ENCODE measurements at regions not wholly inside any gene's neighbourhood (a gene's known extent, or its start where the extent isn't known, plus 50 kb on each side); places are given as distances from the start of the nearest gene placed in this dataset.

DNA sequence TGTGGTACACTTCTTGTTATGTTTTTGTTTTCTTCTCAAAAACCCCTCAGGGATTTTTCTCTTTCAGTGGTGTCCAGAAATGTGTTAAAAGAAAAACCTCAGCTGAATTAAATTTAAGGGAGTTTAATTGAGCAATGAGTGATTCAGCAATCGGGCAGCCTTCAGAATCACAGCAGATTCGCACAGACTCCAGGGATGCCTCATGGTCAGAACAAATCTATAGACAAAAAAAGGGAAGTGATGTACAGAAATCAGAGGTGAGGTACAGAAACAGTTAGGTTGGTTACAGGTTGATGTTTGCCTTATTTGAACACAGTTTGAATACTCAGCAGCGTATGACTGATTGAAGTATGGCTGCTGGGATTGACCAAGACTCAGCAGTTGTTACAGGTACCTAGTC lies 86.2 kb downstream of the TLR5 start:
- no peak overlapping the region for H3K27ac ChIP-seq (ENCODE audit: low read depth, low read length)
- TF ChIP-seq POLR2AphosphoS5 (IDR thresholded peaks at IDR 0.05; ENCODE audit: low read depth, low read length) (no peak), SP1 (IDR thresholded peaks at IDR 0.05; ENCODE audit: low read depth) (no peak), POLR2A (IDR thresholded peaks at IDR 0.05; ENCODE audit: borderline replicate concordance, extremely low read depth, insufficient read depth, insufficient read length) (no peak), YY1 (IDR thresholded peaks at IDR 0.05; ENCODE audit: extremely low read depth, insufficient replicate concordance, low read depth, low read length) (no peak), TCF7L2 (IDR thresholded peaks at IDR 0.05; ENCODE audit: borderline replicate concordance, extremely low read depth, insufficient read depth, insufficient read length) (no peak), ZNF274 (IDR thresholded peaks at IDR 0.05; ENCODE audit: low read depth, low read length) (no peak)
- TF ChIP-seq, protein P1, sequence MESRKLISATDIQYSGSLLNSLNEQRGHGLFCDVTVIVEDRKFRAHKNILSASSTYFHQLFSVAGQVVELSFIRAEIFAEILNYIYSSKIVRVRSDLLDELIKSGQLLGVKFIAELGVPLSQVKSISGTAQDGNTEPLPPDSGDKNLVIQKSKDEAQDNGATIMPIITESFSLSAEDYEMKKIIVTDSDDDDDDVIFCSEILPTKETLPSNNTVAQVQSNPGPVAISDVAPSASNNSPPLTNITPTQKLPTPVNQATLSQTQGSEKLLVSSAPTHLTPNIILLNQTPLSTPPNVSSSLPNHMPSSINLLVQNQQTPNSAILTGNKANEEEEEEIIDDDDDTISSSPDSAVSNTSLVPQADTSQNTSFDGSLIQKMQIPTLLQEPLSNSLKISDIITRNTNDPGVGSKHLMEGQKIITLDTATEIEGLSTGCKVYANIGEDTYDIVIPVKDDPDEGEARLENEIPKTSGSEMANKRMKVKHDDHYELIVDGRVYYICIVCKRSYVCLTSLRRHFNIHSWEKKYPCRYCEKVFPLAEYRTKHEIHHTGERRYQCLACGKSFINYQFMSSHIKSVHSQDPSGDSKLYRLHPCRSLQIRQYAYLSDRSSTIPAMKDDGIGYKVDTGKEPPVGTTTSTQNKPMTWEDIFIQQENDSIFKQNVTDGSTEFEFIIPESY (IDR thresholded peaks at IDR 0.05; ENCODE audit: extremely low read depth, insufficient replicate concordance, low read length): no peak
- TF ChIP-seq, protein P2, sequence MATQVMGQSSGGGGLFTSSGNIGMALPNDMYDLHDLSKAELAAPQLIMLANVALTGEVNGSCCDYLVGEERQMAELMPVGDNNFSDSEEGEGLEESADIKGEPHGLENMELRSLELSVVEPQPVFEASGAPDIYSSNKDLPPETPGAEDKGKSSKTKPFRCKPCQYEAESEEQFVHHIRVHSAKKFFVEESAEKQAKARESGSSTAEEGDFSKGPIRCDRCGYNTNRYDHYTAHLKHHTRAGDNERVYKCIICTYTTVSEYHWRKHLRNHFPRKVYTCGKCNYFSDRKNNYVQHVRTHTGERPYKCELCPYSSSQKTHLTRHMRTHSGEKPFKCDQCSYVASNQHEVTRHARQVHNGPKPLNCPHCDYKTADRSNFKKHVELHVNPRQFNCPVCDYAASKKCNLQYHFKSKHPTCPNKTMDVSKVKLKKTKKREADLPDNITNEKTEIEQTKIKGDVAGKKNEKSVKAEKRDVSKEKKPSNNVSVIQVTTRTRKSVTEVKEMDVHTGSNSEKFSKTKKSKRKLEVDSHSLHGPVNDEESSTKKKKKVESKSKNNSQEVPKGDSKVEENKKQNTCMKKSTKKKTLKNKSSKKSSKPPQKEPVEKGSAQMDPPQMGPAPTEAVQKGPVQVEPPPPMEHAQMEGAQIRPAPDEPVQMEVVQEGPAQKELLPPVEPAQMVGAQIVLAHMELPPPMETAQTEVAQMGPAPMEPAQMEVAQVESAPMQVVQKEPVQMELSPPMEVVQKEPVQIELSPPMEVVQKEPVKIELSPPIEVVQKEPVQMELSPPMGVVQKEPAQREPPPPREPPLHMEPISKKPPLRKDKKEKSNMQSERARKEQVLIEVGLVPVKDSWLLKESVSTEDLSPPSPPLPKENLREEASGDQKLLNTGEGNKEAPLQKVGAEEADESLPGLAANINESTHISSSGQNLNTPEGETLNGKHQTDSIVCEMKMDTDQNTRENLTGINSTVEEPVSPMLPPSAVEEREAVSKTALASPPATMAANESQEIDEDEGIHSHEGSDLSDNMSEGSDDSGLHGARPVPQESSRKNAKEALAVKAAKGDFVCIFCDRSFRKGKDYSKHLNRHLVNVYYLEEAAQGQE (IDR thresholded peaks at IDR 0.05; ENCODE audit: low read depth): no peak
- no peaks in the 10 kb centered on the region for H3K9me3 ChIP-seq (ENCODE audit: control insufficient read depth in 1 of 2, insufficient read depth in 1 of 2, low read depth in 1 of 2, low read length in 2 of 2)
- H3K36me3 ChIP-seq (ENCODE audit: control insufficient read depth in 1 of 2, insufficient read depth in 2 of 2, low read length in 2 of 2): no peaks in the 10 kb centered on the region
- H3K79me2 ChIP-seq (ENCODE audit: insufficient read depth, low read length): no peaks in the 10 kb centered on the region
- H3K4me1 ChIP-seq (ENCODE audit: control insufficient read depth in 1 of 2, insufficient read depth in 2 of 2, low read length in 2 of 2): no peaks in the 10 kb centered on the region
- H3K4me3 ChIP-seq (replicated peaks in 1 of 2; ENCODE audit: low read depth in 1 of 2, low read length in 2 of 2): no peak overlapping the region
- ChIA-PET RAD21 (ENCODE audit: low non-redundant PET in 1 of 2, low total read pairs in 2 of 2, uncharacterized antibody in 2 of 2, unreplicated experiment in 2 of 2) (no interaction called here), POLR2A (no interaction called here), CTCF (no interaction called here)
- no TSS peak for BruUV-seq (replicated peaks)
- H3K27me3 ChIP-seq (ENCODE audit: insufficient read depth, low read length): no peaks in the 10 kb centered on the region
- no peak overlapping the region for H3K9ac ChIP-seq (ENCODE audit: low read length)
- no peaks in the 10 kb centered on the region for H3K9me2 ChIP-seq (ENCODE audit: insufficient read depth)
- intact Hi-C loops (cut with micrococcal nuclease): no loop called here
- H3K4me2 ChIP-seq (ENCODE audit: low read length): no peak overlapping the region
- ATAC-seq (no peak), DNase-seq (ENCODE audit: low read depth, low spot score) (no peak)
- H2AFZ ChIP-seq (ENCODE audit: low read depth, low read length, poor library complexity, severe bottlenecking): no peak overlapping the region
- no peaks in the 10 kb centered on the region for H4K20me1 ChIP-seq (ENCODE audit: insufficient read depth)
